NT2/D1 (cell line): ENCODE measurements at regions not wholly inside any gene's neighbourhood (a gene's known extent, or its start where the extent isn't known, plus 50 kb on each side); places are given as distances from the start of the nearest gene placed in this dataset.
"Not testable (repeated sequence)": the region's sequence is repeated elsewhere in the genome, so short reads cannot be mapped to it uniquely, and the experiment has no call there.

Source experiments
- DNase-seq: peaks from one replicate; pipeline ENCODE4 v3.0.0-alpha.2; 2011; ENCODE audit warnings: low read depth, low spot score
- H3K27me3 ChIP-seq: 2 replicates; pipeline ENCODE4 v1.6.0; 2011; ENCODE audit warnings: mild to moderate bottlenecking; ENCODE audit not compliant: insufficient read length, insufficient read depth
- H3K36me3 ChIP-seq: 2 replicates; pipeline ENCODE4 v1.6.1; 2011; ENCODE audit warnings: mild to moderate bottlenecking, low read length, mixed read lengths; ENCODE audit not compliant: insufficient read depth, insufficient read length
- H3K4me1 ChIP-seq: 2 replicates; pipeline ENCODE4 v1.5.1; 2011; ENCODE audit not compliant: insufficient read depth, insufficient read length
- H3K4me3 ChIP-seq: 2 replicates; pipeline ENCODE4 v1.5.1; 2011; ENCODE audit warnings: low read depth; ENCODE audit not compliant: insufficient read length
- H3K9ac ChIP-seq: 2 replicates; pipeline ENCODE4 v1.6.0; 2011; ENCODE audit warnings: low read depth; ENCODE audit not compliant: insufficient read length
- H3K9me3 ChIP-seq: 2 replicates; pipeline ENCODE4 v1.5.1; 2011; ENCODE audit warnings: mild to moderate bottlenecking, low read length; ENCODE audit not compliant: insufficient read depth
- SUZ12 ChIP-seq: IDR thresholded peaks from 2 replicates; pipeline ENCODE4 v1.6.1; 2011; ENCODE audit not compliant: insufficient read length, insufficient read depth; ENCODE audit errors: extremely low read depth
- YY1 ChIP-seq: IDR thresholded peaks from 2 replicates; pipeline ENCODE4 v1.6.1; 2011; ENCODE audit not compliant: insufficient read length, insufficient read depth
- ZNF274 ChIP-seq: IDR thresholded peaks from 2 replicates; pipeline ENCODE4 v1.6.1; 2011; ENCODE audit warnings: mild to moderate bottlenecking, low read depth, low read length

DNA sequence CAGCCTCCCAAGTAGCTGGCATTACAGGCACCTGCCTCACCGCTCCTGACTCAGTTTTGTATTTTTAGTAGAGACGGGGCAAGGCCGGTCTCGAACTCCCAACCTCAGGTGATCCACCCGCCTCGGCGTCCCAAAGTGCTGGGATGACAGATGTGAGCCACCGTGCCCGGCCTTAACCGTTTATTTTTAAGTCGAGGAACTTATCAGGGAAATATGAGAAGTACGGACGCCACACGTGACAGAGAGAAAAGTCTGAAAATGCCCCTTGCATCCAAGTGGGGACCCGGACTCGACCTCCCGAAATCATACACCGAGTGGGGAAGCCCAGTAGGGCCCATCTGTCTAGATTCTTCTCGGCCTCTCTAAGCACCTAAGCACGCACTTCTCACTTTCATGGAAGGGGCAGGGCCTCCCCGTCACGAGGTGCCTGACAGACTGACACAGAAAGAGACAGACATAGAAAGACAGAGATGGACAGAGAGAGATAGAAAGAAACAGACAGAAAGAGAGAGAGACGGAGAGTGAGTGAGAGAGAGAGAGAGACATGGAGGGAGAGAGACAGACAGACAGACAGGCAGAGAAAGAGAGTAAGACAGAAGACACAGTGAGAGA, 756.5 kb upstream of the DEFB115 start:
- peaks cover 15% of the 10 kb centered on the region for H3K27me3 ChIP-seq
- no peak overlapping the region for H3K4me3 ChIP-seq
- DNase-seq = no peak
- H3K9me3 ChIP-seq = no peaks in the 10 kb centered on the region
- H3K9ac ChIP-seq = peak overlapping the region; percentile 21
- H3K36me3 ChIP-seq = no peaks in the 10 kb centered on the region
- TF ChIP-seq YY1 = no peak
- no peak for TF ChIP-seq SUZ12
- TF ChIP-seq ZNF274 = no peak
- H3K4me1 ChIP-seq = no peaks in the 10 kb centered on the region

DNA sequence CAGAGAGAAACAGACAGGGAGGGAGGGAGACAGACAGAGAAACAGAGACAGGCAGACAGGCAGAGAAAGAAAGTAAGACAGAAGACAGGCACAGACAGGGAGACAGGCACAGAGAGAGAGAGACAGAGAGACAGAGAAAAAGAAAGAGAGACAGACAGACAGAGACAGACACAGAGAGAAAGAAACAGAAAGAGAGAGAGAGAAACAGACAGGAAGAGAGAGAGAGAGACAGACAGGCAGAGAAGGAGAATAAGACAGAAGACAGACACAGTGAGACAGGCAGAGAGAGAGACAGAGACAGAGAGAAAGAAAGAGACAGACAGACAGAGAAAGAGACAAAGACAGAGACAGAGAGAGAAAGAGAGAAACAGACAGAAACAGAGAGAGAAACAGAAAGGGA, 754.8 kb upstream of the DEFB115 start:
- H3K9me3 ChIP-seq = no peaks in the 10 kb centered on the region
- no peak overlapping the region for H3K9ac ChIP-seq
- no peak for DNase-seq
- no peak overlapping the region for H3K4me3 ChIP-seq
- H3K36me3 ChIP-seq = no peaks in the 10 kb centered on the region
- H3K4me1 ChIP-seq = no peaks in the 10 kb centered on the region
- TF ChIP-seq ZNF274 = no peak
- TF ChIP-seq SUZ12 = no peak
- TF ChIP-seq YY1 = no peak
- peaks cover 15% of the 10 kb centered on the region for H3K27me3 ChIP-seq

DNA sequence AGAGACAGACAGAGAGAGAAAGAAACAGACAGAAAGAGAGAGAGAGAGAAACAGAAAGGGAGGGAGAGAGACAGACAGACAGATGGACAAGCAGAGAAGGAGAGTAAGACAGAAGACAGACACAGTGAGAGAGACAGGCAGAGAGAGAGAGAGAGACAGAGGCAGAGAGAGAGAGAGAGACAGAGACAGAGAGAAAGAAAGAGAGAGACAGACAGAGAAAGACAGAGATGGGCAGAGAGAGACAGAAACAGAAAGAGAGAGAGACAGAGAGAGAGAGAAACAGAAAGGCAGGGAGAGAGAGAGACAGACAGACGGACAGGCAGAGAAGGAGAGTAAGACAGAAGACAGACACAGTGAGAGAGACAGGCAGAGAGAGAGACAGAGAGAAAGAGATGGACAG, 754.3 kb upstream of the DEFB115 start:
- H3K9ac ChIP-seq, H3K36me3 ChIP-seq, DNase-seq, H3K4me1 ChIP-seq, H3K9me3 ChIP-seq, H3K4me3 ChIP-seq: not testable (repeated sequence)
- peaks cover 15% of the 10 kb centered on the region for H3K27me3 ChIP-seq

DNA sequence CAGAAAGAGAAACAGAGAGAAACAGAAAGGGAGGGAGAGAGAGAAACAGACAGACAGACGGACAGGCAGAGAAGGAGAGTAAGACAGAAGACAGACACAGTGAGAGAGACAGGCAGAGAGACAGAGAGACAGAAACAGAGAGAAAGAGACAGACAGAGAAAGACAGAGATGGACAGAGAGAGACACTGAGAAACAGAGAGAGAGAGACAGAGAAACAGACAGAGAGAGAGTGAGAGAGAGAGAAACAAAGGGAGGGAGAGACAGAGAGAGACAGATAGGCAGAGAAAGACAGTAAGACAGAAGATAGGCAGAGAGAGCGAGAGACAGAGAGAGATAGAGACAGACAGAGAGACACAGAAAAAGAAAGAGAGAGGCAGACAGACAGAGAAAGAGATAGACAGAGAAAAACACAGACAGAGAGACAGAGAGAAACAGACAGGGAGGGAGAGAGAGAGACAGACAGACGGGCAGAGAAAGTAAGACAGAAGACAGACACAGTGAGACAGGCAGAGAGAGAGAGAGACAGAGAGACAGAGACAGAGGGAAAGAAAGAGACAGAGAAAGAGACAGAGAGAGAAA, 753.4 kb upstream of the DEFB115 start:
- no peaks in the 10 kb centered on the region for H3K4me1 ChIP-seq
- no peak for DNase-seq
- H3K36me3 ChIP-seq = no peaks in the 10 kb centered on the region
- H3K27me3 ChIP-seq = peaks cover 15% of the 10 kb centered on the region
- no peak for TF ChIP-seq ZNF274
- H3K9ac ChIP-seq = no peak overlapping the region
- no peak overlapping the region for H3K4me3 ChIP-seq
- no peaks in the 10 kb centered on the region for H3K9me3 ChIP-seq

DNA sequence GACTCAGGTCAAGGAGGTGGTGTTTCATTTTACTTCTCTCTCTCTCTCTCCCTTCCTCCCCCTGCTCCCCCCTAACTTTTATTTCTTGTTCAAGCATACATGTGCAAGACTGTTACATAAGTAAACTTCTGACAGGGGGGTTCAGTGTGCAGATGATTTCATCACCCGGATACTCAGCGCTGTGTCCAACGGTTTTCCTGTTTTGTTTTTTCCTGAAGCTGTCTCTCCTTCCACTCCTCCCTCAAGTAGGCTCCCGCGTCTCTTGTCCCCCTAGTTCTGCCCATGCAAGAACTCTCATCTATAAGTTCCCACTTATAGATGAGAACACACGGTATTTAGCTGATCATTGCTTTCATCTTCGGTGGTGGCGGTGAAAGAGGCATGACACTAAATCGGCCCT, 751.9 kb upstream of the DEFB115 start:
- Histone ChIP-seq H3K9ac (no peak overlapping the region), H3K27me3 (peaks cover 15% of the 10 kb centered on the region)

DNA sequence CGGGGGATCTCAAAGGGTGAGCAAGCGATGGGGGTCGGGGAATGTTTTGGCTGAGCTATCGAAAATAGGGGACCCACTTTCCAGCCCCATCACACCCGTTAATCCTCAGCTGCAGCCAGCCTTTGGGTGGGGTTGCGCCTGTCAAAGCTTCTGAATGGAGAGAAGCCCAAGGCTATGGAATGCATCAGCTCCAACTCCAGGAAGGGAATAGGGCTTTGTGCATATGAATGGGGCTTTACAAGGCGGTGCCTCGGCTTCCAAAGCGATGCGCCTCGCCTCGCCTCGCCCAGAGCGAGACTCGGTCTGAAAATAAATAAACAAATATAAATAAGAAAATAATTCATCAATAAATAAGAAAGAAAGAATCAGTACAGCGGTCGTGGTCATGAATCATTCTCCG, 751.4 kb upstream of the DEFB115 start:
- H3K36me3 ChIP-seq = no peaks in the 10 kb centered on the region
- H3K27me3 ChIP-seq = peaks cover 15% of the 10 kb centered on the region
- no peak overlapping the region for H3K4me3 ChIP-seq
- TF ChIP-seq ZNF274 = no peak
- TF ChIP-seq YY1 = no peak
- no peak for TF ChIP-seq SUZ12
- peak; percentile 55 for DNase-seq
- no peaks in the 10 kb centered on the region for H3K4me1 ChIP-seq
- H3K9me3 ChIP-seq = 0 out of 2 replicates have a peak, but pooled peaks cover under 1% of the 10 kb centered on the region
- H3K9ac ChIP-seq = no peak overlapping the region

More for the DNA sequence above, 751.9 kb upstream of the DEFB115 start:
- no peaks in the 10 kb centered on the region for H3K4me1 ChIP-seq
- H3K36me3 ChIP-seq = no peaks in the 10 kb centered on the region
- TF ChIP-seq YY1 = no peak
- TF ChIP-seq ZNF274 = no peak
- TF ChIP-seq SUZ12 = no peak
- no peaks in the 10 kb centered on the region for H3K9me3 ChIP-seq
- no peak for DNase-seq
- no peak overlapping the region for H3K4me3 ChIP-seq

DNA sequence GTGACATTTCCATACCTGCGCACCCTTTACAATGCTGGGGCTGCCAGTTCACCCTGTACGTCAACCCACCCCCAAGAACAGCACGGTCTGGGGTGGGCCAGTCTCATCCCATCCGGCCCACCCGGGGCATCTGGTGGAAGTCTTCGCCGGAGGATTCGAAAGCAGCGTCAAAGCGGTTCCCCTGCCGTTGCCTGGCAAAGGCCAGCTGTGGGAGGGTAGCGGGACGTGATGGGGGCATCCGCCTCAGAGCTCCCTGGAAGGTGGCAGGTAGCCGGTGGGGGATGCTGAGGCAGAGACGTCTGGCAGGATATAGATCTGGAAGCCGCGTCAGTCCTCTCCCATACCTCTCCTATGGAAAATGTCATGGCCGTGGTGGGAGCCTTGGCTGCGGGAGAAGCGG, 749.1 kb upstream of the DEFB115 start:
- H3K4me1 ChIP-seq, H3K36me3 ChIP-seq, H3K4me3 ChIP-seq, H3K27me3 ChIP-seq, H3K9me3 ChIP-seq, DNase-seq, H3K9ac ChIP-seq: not testable (repeated sequence)

DNA sequence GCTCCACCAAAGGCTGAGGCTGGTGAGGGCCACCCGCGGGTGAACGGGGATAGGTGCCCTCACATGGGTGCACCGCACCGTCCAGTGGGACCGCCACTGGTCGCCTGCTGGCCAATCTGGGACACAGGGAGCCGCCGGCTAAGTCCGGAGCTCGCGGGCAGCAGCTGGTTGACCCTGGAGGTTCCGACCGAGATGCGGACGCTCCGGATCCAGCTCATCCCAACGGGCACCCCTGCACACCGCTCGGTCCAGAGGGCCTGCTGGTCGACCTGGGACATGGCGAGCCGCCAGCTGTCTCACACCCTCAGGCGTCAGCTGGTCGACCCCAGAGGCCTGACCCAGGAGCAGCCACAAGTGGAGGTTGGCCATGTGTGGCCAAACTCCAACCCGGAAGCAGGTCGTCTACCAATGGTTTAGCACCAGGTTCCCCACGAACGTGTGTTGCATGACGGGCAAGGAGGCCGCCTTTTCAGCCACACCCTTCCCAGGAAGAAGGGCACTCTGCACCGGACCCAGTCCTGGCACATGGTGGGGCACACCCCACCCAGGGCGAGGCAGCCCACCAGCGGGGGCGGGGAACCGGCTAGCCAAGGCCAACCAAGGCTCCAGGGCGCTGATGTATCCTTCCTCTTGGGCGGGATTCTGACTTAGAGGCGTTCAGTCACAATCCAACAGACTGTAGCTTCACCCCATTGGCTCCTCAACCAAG, 746.0 kb upstream of the DEFB115 start:
- no peak for DNase-seq
- no peaks in the 10 kb centered on the region for H3K27me3 ChIP-seq
- no peaks in the 10 kb centered on the region for H3K36me3 ChIP-seq
- H3K9me3 ChIP-seq = peaks cover 8% of the 10 kb centered on the region; the same call in 1 of the 2 replicates
- H3K9ac ChIP-seq = no peak overlapping the region
- no peak for TF ChIP-seq ZNF274
- no peak for TF ChIP-seq SUZ12
- no peak for TF ChIP-seq YY1
- H3K4me3 ChIP-seq = no peak overlapping the region
- no peaks in the 10 kb centered on the region for H3K4me1 ChIP-seq
